ENCODE measurements at regions not wholly inside any gene's neighbourhood (a gene's known extent, or its start where the extent isn't known, plus 50 kb on each side); places are given as distances from the start of the nearest gene placed in this dataset.

GRCh38 chr22:49686495-49687219, 141.0 kb downstream of the BRD1 start:
- TF ChIP-seq CTCF (IDR thresholded peaks at IDR 0.05) (no peak), POLR2A (IDR thresholded peaks at IDR 0.05) (no peak)

All from esophagus squamous epithelium (tissue), 4 donors.